Tibial nerve (tissue), 4 donors: ENCODE measurements at regions not wholly inside any gene's neighbourhood (a gene's known extent, or its start where the extent isn't known, plus 50 kb on each side); places are given as distances from the start of the nearest gene placed in this dataset.

Experiments used
- CTCF ChIP-seq, 5 experiments: fragments of 200-600 bp in 3 of 5; fragments of 450-650 bp in 2 of 5; sonication (generic) in 3 of 5; IDR thresholded peaks; one replicate each; pipeline ENCODE4 v1.5.1; 2016 to 2019; ENCODE audit warnings: antibody characterized with exemption in 5 of 5, mild to moderate bottlenecking in 3 of 5, moderate library complexity in 2 of 5
- EP300 ChIP-seq, 2 donors: sonication (generic); formaldehyde crosslinking; IDR thresholded peaks; one replicate each; pipeline ENCODE4 v1.6.1; 2017; ENCODE audit warnings: antibody characterized with exemption in 2 of 2, mild to moderate bottlenecking in 1 of 2
- POLR2A ChIP-seq, 2 donors: fragments of 450-650 bp; IDR thresholded peaks; one replicate each; pipeline ENCODE4 v1.6.1; 2017; ENCODE audit warnings: antibody characterized with exemption in 2 of 2, mild to moderate bottlenecking in 2 of 2, moderate library complexity in 2 of 2

- TF ChIP-seq CTCF (IDR thresholded peaks at IDR 0.05), result peak; percentile 59 to 78 (median 73)
- TF ChIP-seq POLR2A (IDR thresholded peaks at IDR 0.05), result no peak
- TF ChIP-seq EP300 (IDR thresholded peaks at IDR 0.05), result no peak
Observed at GRCh38 chr5:158074992-158075769, 216.2 kb upstream of the CLINT1 start.
